Activated CD8-positive, alpha-beta memory T cell treated with anti-CD3 and anti-CD28 coated beads for 36 hours (primary cell): ENCODE measurements at regions not wholly inside any gene's neighbourhood (a gene's known extent, or its start where the extent isn't known, plus 50 kb on each side); places are given as distances from the start of the nearest gene placed in this dataset.

Experiments
- CTCF ChIA-PET: fragments of 350-600 bp; sonication (Branson Sonifier 250); formaldehyde crosslinking; loops from one replicate; lab custom pipeline; 2021; ENCODE audit warnings: antibody characterized with exemption; lab: Charles Lee
- POLR2A ChIA-PET: fragments of 350-600 bp; sonication (Branson Sonifier 250); formaldehyde crosslinking; loops from one replicate; lab custom pipeline; 2021; ENCODE audit warnings: antibody characterized with exemption; lab: Charles Lee

- POLR2A ChIA-PET: no interaction called here
- CTCF ChIA-PET: no interaction called here
These were observed 61.6 kb upstream of the CTNNB1 start for GRCh38 chr3:41137686-41138111.

- POLR2A ChIA-PET: interaction anchor here (0.6 kb wide), 1 partner anchor 114 kb away, joined by 3 read pairs; no protein-coding TSS in a partner anchor
- CTCF ChIA-PET: no interaction called here
These were observed 61.2 kb upstream of the CTNNB1 start for GRCh38 chr3:41138146-41138545.

GRCh38 chr3:41138601-41139000, 60.7 kb upstream of the CTNNB1 start:
- ChIA-PET CTCF (no interaction called here), POLR2A (interaction anchor here (0.6 kb wide), 1 partner anchor 115 kb away, joined by 3 read pairs; no protein-coding TSS in a partner anchor)

- ChIA-PET POLR2A (no interaction called here), CTCF (no interaction called here)
These were observed 59.1 kb upstream of the CTNNB1 start for GRCh38 chr3:41140242-41140641.

- CTCF ChIA-PET: no interaction called here
These were observed 57.7 kb upstream of the CTNNB1 start for GRCh38 chr3:41141433-41142167.

GRCh38 chr3:41143421-41144031, 55.8 kb upstream of the CTNNB1 start:
- CTCF ChIA-PET: no interaction called here
- POLR2A ChIA-PET: no interaction called here

More at GRCh38 chr3:41141433-41142167, 57.7 kb upstream of the CTNNB1 start:
- POLR2A ChIA-PET: no interaction called here

- POLR2A ChIA-PET: no interaction called here
- CTCF ChIA-PET: no interaction called here
These were observed 54.7 kb upstream of the CTNNB1 start for GRCh38 chr3:41144631-41145030.

GRCh38 chr3:41148478-41148877, 50.8 kb upstream of the CTNNB1 start:
- CTCF ChIA-PET: interaction anchor here (0.7 kb wide), 1 partner anchor 27 kb away, joined by 3 read pairs; no protein-coding TSS in a partner anchor
- POLR2A ChIA-PET: no interaction called here

GRCh38 chr3:41148901-41149300, 50.4 kb upstream of the CTNNB1 start:
- CTCF ChIA-PET: no interaction called here
- POLR2A ChIA-PET: no interaction called here
